Hematopoietic multipotent progenitor cell treated with erythropoietin and hydrocortisone succinate and interleukin-3 and kit ligand, for 6 days (in vitro differentiated cells): ENCODE measurements at regions not wholly inside any gene's neighbourhood (a gene's known extent, or its start where the extent isn't known, plus 50 kb on each side); places are given as distances from the start of the nearest gene placed in this dataset.

ENCODE experiments used
- DNase-seq: peaks from one replicate; pipeline ENCODE4 v3.0.0-alpha.2; 2015

DNA sequence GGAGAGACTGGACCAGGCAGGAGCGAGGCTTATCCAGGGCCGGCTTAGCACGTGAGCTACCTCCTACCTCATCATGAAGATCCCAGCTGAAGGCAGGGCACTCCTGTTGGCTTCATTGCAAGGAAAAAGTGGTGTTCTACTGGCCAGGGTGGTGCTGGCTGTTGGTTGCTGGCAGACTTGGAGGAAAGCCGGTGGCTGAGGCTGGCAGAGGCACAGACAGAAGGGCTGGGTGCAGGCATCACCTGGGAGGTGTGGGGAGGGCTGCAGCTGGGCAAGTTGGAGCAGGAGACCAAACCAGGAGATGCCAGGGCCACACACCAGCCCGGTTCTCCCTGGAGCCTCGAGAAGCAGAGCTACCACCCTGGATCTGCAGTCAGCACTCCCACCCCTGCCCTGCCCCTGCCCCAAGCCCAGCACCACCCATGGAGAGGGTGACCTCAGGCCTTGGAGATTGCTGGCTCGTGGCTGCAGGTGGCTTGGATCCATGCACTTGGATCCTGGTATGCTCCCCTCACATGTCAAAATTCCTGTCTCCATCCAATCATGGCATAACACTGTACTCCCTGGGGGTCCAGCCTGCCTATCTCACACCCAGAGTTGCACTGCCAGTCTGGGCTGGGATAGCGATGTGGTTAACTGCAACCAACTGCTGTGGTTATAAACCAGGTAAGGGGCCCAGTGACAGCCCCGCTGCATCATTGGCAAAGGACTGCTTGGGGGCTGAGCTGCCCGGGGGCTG is 49.7 kb downstream of the GLI2 start:
- no peak for DNase-seq

DNA sequence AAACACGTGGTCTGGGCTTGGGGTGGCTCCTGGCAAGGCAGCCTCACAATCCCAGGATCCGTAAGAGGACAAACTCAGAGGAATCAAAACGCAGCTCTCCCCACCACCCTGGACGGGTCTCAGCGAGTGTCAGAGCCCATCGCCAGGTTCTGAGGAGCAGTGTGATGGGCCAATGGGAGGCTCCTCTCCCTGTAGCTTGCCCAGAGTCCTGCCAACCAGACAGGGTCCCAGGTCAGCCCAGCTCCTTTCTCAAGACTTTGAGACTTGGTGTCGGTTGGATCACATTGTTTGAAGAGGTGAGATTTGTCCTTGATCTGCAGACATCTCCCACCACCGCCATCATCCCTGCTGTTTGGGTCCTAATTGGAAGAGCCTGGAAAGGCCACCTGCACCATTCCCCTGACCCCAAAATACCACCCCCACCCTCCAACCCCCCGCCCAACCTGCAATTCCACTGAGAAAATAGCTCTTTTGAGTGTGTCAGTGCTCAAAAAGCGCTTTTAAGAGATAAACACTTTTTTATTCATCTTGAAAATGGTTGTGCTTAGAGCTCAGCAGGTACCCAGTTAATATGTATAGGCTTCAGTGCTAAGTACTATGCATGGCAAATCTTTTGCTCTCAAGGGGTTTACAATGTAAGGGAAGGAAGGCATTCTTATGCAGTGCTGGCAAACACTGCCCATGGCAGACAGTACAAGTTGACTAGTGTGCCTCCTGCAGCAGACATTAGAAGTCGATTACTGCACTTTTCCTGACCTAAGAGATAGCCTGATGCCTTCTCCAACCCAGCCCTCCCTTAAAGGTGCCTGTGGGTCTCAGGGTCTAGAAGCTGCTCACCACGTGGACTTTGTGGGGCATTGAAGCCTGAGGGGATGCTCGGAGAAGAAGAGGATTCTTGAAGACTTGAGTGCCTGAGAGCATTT is 50.6 kb downstream of the GLI2 start:
- DNase-seq = no peak

DNA sequence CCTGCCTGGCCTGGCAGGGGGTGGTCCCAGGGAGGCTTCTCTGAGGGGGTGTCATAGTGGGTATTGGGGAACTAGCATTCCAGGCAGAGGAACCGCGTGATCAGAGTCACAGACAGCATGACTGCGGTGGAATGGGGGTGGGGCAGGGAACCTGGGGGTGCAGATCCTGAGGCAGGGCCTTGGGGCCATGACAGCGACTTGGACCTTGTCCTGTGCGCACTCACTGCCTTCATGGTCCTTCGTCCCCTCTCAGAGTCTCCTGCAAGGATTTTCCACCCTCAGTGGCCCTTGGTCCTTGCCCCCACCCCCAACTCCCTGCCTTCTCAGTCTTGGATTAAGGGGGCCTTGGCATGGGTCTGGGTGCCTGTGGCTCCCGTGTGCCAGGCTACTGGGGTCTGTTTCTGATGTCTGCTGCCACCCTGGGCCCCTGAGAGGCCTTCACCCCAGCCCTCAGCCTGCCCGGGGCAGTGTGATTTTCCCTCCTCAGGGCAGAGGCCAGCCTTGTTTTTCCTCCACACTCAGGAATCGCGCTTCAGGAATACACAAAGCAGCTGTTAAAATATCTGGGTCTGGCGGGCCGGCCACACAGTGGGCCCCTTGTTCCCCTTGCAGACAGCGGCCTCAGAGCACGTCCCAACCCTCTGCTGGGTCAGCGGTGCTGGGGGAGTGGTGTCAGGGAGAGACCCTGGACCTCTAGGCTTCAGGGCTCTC is 51.6 kb downstream of the GLI2 start:
- DNase-seq = no peak

DNA sequence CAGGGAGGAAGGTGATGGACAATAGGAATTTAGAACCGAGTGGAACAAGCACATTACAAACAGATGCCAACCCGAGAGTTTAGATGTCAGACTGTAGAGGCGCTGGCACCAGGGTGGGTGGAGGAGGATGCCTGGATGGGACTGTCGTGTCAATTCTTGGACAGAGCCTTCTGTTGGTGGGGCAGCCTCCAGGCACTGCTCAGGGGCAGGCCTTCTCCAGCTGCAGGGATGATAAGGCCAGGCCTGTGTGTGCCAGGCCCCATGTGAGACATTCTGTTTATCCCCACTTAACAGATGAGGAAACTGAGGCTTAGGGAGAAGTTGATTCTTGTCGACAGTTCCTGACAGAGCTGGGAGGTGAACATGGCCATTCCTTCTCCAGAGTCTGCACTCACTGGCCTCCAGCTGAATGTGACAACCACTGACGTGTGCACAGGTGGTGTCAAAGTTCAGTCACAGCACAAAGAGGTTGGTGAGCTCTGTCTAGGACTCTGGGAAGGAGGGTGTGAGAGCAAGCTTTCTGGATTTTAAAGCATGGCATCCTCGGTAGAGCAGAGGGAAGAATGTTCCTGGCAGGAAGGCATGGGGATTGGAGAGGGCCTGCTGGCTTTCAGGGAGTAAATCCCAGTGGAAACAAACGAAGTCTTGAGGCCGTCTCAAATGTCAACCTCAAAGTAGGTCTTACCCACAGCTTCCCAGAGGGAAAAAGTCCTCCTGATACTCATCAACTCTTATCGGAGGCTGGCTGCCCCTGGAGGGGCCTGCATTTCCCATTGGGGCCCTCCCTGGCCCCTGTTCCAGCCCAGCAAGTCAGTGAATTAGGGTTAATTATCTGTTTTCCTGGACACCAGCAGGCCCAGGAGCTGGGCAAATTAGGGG is 52.4 kb downstream of the GLI2 start:
- DNase-seq = no peak

GRCh38 chr2:120791243-120791961 is 55.7 kb downstream of the GLI2 start:
- DNase-seq = no peak

DNA sequence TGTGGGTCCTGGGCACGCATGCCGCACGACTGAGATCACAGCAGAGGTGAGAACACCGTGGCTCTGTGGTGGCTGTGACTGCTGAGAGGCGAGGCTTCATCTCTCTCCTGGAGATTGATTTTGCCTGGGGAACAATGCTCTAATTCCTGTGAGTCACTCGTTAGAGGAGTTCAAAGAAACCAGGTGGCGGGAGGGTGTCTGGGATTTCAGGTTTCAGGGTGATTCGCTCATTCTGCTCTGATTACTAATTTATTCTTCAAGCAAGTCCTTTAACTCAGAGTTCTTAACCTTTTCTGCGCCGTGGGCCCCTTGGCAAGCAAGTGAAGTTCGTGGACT is 56.3 kb downstream of the GLI2 start:
- no peak for DNase-seq

- no peak for DNase-seq
Observed at GRCh38 chr2:120793682-120794403, 58.2 kb downstream of the GLI2 start.

- DNase-seq = no peak
Observed at GRCh38 chr2:120794716-120795115, 59.0 kb downstream of the GLI2 start.

- DNase-seq = no peak
Observed at GRCh38 chr2:120796094-120796493, 60.4 kb downstream of the GLI2 start.

GRCh38 chr2:120797421-120798221 is 62.0 kb downstream of the GLI2 start:
- DNase-seq = no peak

- DNase-seq = no peak
Observed at GRCh38 chr2:120798567-120799247, 63.0 kb downstream of the GLI2 start.

DNA sequence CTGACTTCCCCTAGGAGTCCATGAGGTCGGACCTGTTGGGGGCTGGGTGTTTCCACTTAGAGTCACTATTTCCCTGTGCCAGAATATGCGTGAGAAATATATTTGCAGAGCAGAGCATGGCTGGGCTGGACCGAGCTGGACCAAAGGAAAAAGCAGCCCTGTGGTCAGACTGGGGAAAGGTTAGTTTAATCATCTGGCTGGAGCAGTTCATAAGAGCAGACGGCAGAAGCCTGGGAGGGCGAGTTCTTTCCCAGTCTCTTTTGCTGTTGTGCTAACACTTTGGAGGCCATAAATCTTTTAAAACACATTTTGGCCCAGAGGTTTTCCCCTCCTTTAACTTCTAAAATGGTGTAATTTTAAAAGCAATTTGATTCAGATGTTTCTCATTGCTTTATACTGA is 66.5 kb downstream of the GLI2 start:
- DNase-seq = no peak

DNA sequence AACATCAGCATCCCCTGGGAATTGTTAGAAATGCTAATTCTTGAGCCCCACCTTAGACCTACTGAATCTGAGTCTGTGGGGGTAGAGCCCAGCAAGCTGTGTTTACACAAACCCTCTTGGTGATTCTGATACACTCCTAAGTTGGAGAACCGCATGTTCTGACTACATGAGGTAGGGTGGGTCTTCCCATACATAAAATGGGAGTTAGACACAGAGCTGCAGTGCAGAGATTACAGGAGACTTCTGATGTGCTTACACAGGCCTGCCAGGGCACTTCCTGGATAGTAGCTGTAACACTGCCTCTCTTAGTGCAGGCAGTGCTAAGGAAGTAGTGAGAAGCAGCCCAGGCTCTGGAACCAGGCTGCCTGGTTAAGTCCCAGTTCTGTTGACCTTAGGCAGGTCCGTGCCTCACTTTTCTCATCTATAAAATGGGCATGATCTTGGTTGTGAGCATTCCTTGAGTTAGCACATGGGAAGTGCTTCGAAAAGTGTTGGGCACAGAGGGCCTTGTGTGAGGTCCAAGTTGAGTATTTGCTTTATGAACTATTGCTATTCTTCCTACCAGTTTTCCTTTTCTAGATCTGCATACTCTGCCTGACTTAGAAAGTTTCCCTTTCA is 67.3 kb downstream of the GLI2 start:
- DNase-seq = no peak

- DNase-seq = no peak
Observed at GRCh38 chr2:120803764-120804335, 68.2 kb downstream of the GLI2 start.

DNA sequence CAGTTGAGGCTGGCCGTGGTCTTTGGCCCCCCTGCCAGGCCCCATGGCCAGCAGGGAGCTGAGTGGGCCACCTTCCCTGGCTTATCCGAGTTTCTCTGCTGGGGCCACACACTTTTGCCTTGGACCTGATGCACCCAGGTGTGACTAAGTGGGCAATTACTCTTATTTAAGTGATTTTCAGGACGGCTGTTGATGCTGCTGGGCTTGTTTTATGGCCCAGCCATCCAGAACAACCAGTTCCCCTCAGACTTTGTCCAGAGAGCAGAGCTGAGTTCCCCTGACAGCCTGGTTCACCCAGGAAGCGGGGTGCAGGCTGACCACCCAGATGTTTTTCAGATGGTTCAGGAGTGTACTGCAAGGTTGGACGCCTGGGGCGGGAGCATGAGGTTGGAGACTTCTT is 68.8 kb downstream of the GLI2 start:
- DNase-seq = no peak

GRCh38 chr2:120805011-120805410 is 69.3 kb downstream of the GLI2 start:
- DNase-seq = no peak

DNA sequence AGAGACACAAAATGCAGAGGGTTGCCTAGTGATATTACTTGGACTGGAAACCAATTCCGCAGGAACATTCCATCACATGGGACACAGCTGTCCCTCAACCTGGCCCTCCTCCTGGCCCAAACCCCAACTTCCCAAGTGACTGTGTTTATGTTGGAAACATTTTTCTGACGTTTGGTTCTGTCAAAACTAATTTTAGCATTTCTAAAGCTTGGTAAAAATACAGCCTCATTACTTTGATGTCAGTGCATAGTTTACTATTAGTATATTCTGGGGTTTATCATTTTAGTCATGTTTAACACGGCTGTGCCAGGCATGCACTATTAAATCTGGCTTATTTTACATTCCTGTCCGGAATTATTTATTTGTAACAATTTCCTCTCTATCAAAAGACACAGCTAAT is 69.9 kb downstream of the GLI2 start:
- no peak for DNase-seq

DNA sequence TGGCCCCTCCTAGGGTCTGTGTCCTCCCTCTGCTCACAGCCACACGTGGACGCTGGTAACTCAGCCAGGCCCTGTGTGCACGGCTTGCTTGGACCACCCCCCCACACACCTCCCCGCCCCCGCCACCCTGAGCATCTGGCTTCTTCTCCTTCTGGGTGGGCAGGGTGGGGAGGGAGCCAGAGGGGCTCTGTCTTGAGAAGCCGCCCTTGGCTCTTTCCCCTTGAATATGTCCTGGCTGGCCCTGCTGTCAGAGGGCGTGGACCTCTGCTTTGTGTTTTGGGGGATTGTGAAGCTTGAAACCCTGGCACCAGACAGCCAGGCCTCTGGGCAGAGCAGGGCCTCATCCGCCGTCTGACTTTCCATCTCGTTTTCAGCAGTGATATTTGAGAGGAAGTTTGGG is 72.1 kb downstream of the GLI2 start:
- DNase-seq = no peak

GRCh38 chr2:120809151-120809550 is 73.5 kb downstream of the GLI2 start:
- no peak for DNase-seq
